Epithelial cell of proximal tubule (primary cell): ENCODE measurements at regions not wholly inside any gene's neighbourhood (a gene's known extent, or its start where the extent isn't known, plus 50 kb on each side); places are given as distances from the start of the nearest gene placed in this dataset.

ENCODE experiments used
- DNase-seq: peaks from one replicate; pipeline ENCODE4 v3.0.0-alpha.2; 2011; ENCODE audit warnings: low read depth
- H3K4me3 ChIP-seq: 2 replicates; pipeline ENCODE4 v1.5.1; 2011; ENCODE audit warnings: low read depth, mild to moderate bottlenecking, low read length
- TF ChIP-seq, protein P1 (sequence below): conservative IDR thresholded peaks from 2 replicates; pipeline ENCODE4 v1.5.1; 2012; ENCODE audit warnings: low read depth, mild to moderate bottlenecking, low read length

GRCh38 chr2:107384422-107384821, 442.3 kb upstream of the RGPD4 start:
- TF ChIP-seq, protein P1, sequence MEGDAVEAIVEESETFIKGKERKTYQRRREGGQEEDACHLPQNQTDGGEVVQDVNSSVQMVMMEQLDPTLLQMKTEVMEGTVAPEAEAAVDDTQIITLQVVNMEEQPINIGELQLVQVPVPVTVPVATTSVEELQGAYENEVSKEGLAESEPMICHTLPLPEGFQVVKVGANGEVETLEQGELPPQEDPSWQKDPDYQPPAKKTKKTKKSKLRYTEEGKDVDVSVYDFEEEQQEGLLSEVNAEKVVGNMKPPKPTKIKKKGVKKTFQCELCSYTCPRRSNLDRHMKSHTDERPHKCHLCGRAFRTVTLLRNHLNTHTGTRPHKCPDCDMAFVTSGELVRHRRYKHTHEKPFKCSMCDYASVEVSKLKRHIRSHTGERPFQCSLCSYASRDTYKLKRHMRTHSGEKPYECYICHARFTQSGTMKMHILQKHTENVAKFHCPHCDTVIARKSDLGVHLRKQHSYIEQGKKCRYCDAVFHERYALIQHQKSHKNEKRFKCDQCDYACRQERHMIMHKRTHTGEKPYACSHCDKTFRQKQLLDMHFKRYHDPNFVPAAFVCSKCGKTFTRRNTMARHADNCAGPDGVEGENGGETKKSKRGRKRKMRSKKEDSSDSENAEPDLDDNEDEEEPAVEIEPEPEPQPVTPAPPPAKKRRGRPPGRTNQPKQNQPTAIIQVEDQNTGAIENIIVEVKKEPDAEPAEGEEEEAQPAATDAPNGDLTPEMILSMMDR = no peak
- H3K4me3 ChIP-seq = no peak overlapping the region
- DNase-seq = no peak

- DNase-seq = no peak
- TF ChIP-seq, protein P1 = no peak
- H3K4me3 ChIP-seq = no peak overlapping the region
Observed at GRCh38 chr2:107385921-107386320, 440.8 kb upstream of the RGPD4 start.

DNA sequence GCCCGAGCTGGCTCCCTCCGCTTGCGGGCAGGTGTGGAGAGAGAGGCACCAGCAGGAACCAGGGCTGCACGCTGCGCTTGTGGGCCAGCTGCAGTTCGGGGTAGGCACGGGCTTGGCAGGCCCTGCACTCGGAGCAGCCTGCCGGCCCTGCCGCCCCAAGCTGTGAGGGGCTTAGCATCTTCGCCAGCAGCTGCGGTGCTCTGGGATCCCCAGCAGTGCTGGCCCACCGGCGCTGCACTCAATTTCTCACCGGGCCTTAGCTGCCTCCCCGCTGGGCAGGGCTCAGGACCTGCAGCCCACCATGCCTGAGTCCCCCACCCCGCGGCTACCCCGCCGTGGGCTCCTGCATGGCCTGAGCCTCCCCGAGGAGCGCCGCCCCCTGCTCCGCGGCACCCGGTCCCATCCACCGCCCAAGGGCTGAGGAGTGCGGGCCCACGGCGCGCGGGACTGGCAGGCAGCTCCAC, 434.4 kb upstream of the RGPD4 start:
- DNase-seq = no peak

GRCh38 chr2:107393516-107393915, 433.2 kb upstream of the RGPD4 start:
- TF ChIP-seq, protein P1 = no peak
- H3K4me3 ChIP-seq = no peak overlapping the region
- no peak for DNase-seq

More for the DNA sequence above, 434.4 kb upstream of the RGPD4 start:
- TF ChIP-seq, protein P1 = no peak
- H3K4me3 ChIP-seq = no peak overlapping the region

- TF ChIP-seq, protein P1 = no peak
- DNase-seq = no peak
- H3K4me3 ChIP-seq = no peak overlapping the region
Observed at GRCh38 chr2:107398683-107399082, 428.0 kb upstream of the RGPD4 start.

DNA sequence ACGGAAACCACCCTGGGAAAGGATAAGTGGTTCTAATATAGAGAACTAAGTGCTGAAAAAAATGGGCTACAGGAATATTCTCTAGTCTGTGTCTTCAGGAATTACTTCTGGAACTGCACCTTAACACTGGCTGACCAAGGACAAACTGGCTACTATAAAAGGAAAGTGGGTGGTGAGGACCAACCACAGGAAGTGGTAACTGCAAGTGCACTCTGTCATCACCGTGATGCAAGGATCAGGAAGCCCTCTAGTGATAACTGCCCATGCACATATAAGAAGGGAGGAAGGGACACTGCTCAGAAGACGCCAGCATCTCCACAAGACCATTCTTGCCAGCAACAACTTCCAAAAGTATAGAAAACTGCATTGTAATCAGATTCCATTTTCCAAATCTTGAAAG, 424.4 kb upstream of the RGPD4 start:
- TF ChIP-seq, protein P1 = no peak

GRCh38 chr2:107405261-107405660, 421.4 kb upstream of the RGPD4 start:
- no peak for DNase-seq
- no peak overlapping the region for H3K4me3 ChIP-seq
- TF ChIP-seq, protein P1 = no peak

More for the DNA sequence above, 424.4 kb upstream of the RGPD4 start:
- no peak for DNase-seq
- H3K4me3 ChIP-seq = no peak overlapping the region
